Brain microvascular endothelial cell (primary cell): ENCODE measurements at regions not wholly inside any gene's neighbourhood (a gene's known extent, or its start where the extent isn't known, plus 50 kb on each side); places are given as distances from the start of the nearest gene placed in this dataset.
"Not testable (repeated sequence)": the region's sequence is repeated elsewhere in the genome, so short reads cannot be mapped to it uniquely, and the experiment has no call there.

Experiments
- DNase-seq: peaks from one replicate; pipeline ENCODE4 v3.0.0-alpha.2; 2020
- H3K27ac ChIP-seq: fragments of 250-450 bp; sonication (Bioruptor Pico); 2 replicates; pipeline ENCODE4 v1.5.1; 2020; ENCODE audit warnings: mild to moderate bottlenecking, moderate library complexity
- H3K27me3 ChIP-seq: fragments of 250-450 bp; sonication (Bioruptor Pico); replicated peaks from 2 replicates; pipeline ENCODE4 v1.5.1; 2020; ENCODE audit warnings: mild to moderate bottlenecking
- H3K36me3 ChIP-seq: fragments of 250-450 bp; sonication (Bioruptor Pico); replicated peaks from 2 replicates; pipeline ENCODE4 v1.5.1; 2020; ENCODE audit warnings: mild to moderate bottlenecking
- H3K4me3 ChIP-seq: 2 replicates; pipeline ENCODE4 v1.5.1; 2011; ENCODE audit warnings: low read depth, mild to moderate bottlenecking, control low read depth, low read length, moderate library complexity
- in situ Hi-C: cut with HindIII; loops from 2 replicates; pipeline ENCODE4 v1.10.0; 2017; ENCODE audit warnings: low sequenced_read_pairs, low pct_ligation_motif_present
- TF ChIP-seq, protein P1 (sequence below): IDR thresholded peaks from 2 replicates; pipeline ENCODE4 v1.5.1; 2011; ENCODE audit warnings: low read depth, mild to moderate bottlenecking, moderate library complexity, low read length, control low read depth, inconsistent platforms; ENCODE audit errors: missing control alignments

- in situ Hi-C loops: no loop called here
- TF ChIP-seq, protein P1, sequence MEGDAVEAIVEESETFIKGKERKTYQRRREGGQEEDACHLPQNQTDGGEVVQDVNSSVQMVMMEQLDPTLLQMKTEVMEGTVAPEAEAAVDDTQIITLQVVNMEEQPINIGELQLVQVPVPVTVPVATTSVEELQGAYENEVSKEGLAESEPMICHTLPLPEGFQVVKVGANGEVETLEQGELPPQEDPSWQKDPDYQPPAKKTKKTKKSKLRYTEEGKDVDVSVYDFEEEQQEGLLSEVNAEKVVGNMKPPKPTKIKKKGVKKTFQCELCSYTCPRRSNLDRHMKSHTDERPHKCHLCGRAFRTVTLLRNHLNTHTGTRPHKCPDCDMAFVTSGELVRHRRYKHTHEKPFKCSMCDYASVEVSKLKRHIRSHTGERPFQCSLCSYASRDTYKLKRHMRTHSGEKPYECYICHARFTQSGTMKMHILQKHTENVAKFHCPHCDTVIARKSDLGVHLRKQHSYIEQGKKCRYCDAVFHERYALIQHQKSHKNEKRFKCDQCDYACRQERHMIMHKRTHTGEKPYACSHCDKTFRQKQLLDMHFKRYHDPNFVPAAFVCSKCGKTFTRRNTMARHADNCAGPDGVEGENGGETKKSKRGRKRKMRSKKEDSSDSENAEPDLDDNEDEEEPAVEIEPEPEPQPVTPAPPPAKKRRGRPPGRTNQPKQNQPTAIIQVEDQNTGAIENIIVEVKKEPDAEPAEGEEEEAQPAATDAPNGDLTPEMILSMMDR: no peak
- Histone ChIP-seq H3K27ac (no peak overlapping the region), H3K36me3 (no peaks in the 10 kb centered on the region), H3K4me3 (no peak overlapping the region), H3K27me3 (no peaks in the 10 kb centered on the region)
- DNase-seq: no peak
These were observed 95.7 kb upstream of the IQCM start for GRCh38 chr4:149911354-149911753.

- TF ChIP-seq, protein P1: no peak
These were observed 96.4 kb upstream of the IQCM start for GRCh38 chr4:149912000-149912399.

DNA sequence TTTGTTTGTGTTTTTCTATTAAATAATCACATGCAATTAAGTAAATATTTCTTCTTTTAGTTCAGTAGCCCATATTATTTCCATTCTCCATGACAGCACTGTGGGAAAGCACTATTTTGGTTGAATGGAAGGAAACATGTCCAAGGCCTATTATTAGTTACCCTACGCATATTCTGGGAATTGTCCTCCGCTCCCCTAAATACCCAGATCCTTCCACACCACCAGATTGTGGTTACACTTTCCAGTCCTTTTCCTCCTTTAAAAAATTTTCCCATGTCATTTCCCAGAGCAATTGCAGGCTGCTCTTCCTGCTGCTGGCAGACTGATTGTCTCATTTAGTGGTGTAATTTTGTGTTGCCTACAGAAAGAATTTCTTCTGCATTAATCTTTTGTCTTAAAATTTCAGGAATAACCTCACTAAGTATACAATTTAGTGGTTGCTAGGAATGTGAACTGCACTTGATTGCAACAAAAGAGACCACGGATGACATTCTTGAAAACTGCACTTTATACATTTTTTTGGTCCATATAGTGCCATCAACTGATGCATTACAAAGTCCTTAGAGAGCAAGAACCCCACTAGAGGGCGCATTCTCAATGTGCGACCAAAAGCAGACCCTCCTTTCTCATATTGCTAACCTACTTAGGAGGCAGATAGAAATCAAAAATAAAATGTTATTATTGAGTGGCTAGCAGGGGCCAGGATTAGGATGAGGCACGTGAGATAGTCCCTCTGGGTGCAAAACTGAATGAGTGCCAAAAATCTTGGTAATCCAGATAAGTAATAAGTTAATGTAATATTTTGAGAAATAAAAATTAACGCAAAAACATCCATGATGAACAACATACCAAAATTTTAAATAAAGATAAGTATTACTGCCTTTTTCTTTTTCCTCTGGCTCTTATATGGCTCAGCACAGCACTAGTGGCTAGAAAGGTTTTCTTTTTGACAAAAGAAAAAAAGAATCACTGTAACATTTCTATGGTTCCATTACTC, 98.8 kb upstream of the IQCM start:
- peak; percentile 77 for DNase-seq

More at GRCh38 chr4:149912000-149912399, 96.4 kb upstream of the IQCM start:
- DNase-seq: no peak
- in situ Hi-C loops: no loop called here
- Histone ChIP-seq H3K4me3 (no peak overlapping the region), H3K36me3 (no peaks in the 10 kb centered on the region), H3K27me3 (no peaks in the 10 kb centered on the region), H3K27ac (no peak overlapping the region)

DNA sequence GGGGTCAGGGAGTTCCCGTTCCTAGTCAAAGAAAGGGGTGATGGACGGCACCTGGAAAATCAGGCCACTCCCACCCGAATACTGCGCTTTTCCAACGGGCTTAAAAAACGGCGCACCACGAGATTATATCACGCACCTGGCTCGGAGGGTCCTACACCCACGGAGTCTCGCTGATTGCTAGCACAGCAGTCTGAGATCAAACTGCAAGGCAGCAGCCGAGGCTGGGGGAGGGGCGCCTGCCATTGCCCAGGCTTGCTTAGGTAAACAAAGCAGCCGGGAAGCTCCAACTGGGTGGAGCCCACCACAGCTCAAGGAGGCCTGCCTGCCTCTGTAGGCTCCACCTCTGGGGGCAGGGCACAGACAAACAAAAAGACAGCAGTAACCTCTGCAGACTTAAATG, 100.1 kb upstream of the IQCM start:
- in situ Hi-C loops, DNase-seq, H3K4me3 ChIP-seq, H3K36me3 ChIP-seq, H3K27me3 ChIP-seq, H3K27ac ChIP-seq: not testable (repeated sequence)

More for the DNA sequence above, 98.8 kb upstream of the IQCM start:
- Histone ChIP-seq H3K27me3 (no peaks in the 10 kb centered on the region), H3K4me3 (no peak overlapping the region), H3K36me3 (no peaks in the 10 kb centered on the region), H3K27ac (no peak overlapping the region)
- in situ Hi-C loops: no loop called here
- TF ChIP-seq, protein P1: peak; percentile 90

DNA sequence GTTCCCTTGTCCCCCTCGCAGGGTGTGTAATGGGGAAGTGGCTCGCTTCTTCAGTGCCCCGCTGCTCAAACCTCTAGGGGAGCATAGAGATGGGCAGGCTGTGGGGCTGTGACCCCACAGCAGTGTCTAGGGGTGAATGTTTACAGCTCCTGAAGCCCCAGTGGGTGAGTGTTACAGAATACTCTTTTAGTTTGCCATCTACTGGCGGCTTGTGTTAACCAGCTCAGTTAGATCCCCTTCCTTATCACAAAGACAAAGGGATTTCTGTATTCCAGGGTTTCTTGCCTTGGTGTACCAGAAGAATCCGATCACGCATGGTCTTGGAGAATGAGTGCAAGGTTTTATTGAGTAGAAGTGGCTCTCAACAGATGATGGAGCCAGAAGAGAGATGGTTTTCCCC, 108.1 kb upstream of the IQCM start:
- H3K27ac ChIP-seq: no peak overlapping the region
- no peak for DNase-seq
- in situ Hi-C loops: no loop called here
- H3K36me3 ChIP-seq: no peaks in the 10 kb centered on the region
- H3K27me3 ChIP-seq: no peaks in the 10 kb centered on the region
- TF ChIP-seq, protein P1: no peak
- no peak overlapping the region for H3K4me3 ChIP-seq

- TF ChIP-seq, protein P1: no peak
- H3K4me3 ChIP-seq: no peak overlapping the region
- in situ Hi-C loops: no loop called here
- H3K36me3 ChIP-seq: no peaks in the 10 kb centered on the region
- no peak overlapping the region for H3K27ac ChIP-seq
- H3K27me3 ChIP-seq: no peaks in the 10 kb centered on the region
- no peak for DNase-seq
These were observed 111.9 kb upstream of the IQCM start for GRCh38 chr4:149927514-149927913.
